GM19240 (cell line): ENCODE measurements at regions not wholly inside any gene's neighbourhood (a gene's known extent, or its start where the extent isn't known, plus 50 kb on each side); places are given as distances from the start of the nearest gene placed in this dataset.
"Not testable (repeated sequence)": the region's sequence is repeated elsewhere in the genome, so short reads cannot be mapped to it uniquely, and the experiment has no call there.

ENCODE experiments used
- DNase-seq: peaks from one replicate; pipeline ENCODE4 v3.0.0; 2011; ENCODE audit warnings: low spot score; ENCODE audit not compliant: insufficient read length

GRCh38 chr18:59969477-59970028 lies 69.8 kb downstream of the PMAIP1 start:
- not testable (repeated sequence) for DNase-seq

- no peak for DNase-seq
Measured at GRCh38 chr18:59968583-59968982, 68.8 kb downstream of the PMAIP1 start.

GRCh38 chr18:59967878-59968277 lies 68.1 kb downstream of the PMAIP1 start:
- no peak for DNase-seq

GRCh38 chr18:59966913-59967312 lies 67.1 kb downstream of the PMAIP1 start:
- DNase-seq: no peak

- DNase-seq: no peak
Measured at GRCh38 chr18:59963229-59963628, 63.4 kb downstream of the PMAIP1 start.

GRCh38 chr18:59961070-59961469 lies 61.3 kb downstream of the PMAIP1 start:
- peak; percentile 14 for DNase-seq

- no peak for DNase-seq
Measured at GRCh38 chr18:59960272-59960671, 60.5 kb downstream of the PMAIP1 start.

GRCh38 chr18:59959606-59960005 lies 59.8 kb downstream of the PMAIP1 start:
- DNase-seq: no peak

- no peak for DNase-seq
Measured at GRCh38 chr18:59959073-59959472, 59.3 kb downstream of the PMAIP1 start.

- DNase-seq: no peak
Measured at GRCh38 chr18:59957957-59958356, 58.2 kb downstream of the PMAIP1 start.

- no peak for DNase-seq
Measured at GRCh38 chr18:59954755-59955156, 55.0 kb downstream of the PMAIP1 start.

GRCh38 chr18:59954241-59954640 lies 54.4 kb downstream of the PMAIP1 start:
- no peak for DNase-seq
